H1 (cell line): ENCODE measurements at regions not wholly inside any gene's neighbourhood (a gene's known extent, or its start where the extent isn't known, plus 50 kb on each side); places are given as distances from the start of the nearest gene placed in this dataset.

Experiments
- CTCF ChIA-PET: fragments of 300-600 bp; sonication (Branson Sonifier 250); formaldehyde crosslinking; loops from one replicate; lab custom pipeline; 2021; ENCODE audit not compliant: partially characterized antibody; lab: Charles Lee
- POLR2A ChIA-PET: fragments of 300-600 bp; sonication (Branson Sonifier 250); formaldehyde crosslinking; loops from one replicate; lab custom pipeline; 2021; ENCODE audit warnings: inconsistent platforms; ENCODE audit not compliant: partially characterized antibody; lab: Charles Lee
- DNase-seq, 2 experiments: peaks; one replicate each; pipeline versions ENCODE4 v3.0.0 to v3.0.0-alpha.2; 2010 to 2022; ENCODE audit warnings: low spot score in 2 of 2, low read depth in 1 of 2, mixed read lengths in 1 of 2
- FAIRE-seq: peaks from 2 replicates; lab custom pipeline; 2011; peaks lifted over from hg19 to GRCh38; lab: Jason Lieb, UNC
- H2AFZ ChIP-seq: 2 replicates; pipeline ENCODE4 v1.8.1; 2012; ENCODE audit warnings: low read length, inconsistent platforms
- H2AK5ac ChIP-seq: 2 replicates; pipeline ENCODE4 v1.6.1; 2013; ENCODE audit warnings: low read depth, low read length
- H2BK120ac ChIP-seq: replicated peaks from 2 replicates; pipeline ENCODE3; 2013; ENCODE audit warnings: low read depth, low read length, inconsistent platforms
- H2BK12ac ChIP-seq: 2 replicates; pipeline ENCODE4 v1.6.1; 2013; ENCODE audit warnings: low read depth, low read length
- H2BK15ac ChIP-seq: 2 replicates; pipeline ENCODE4 v1.6.1; 2013; ENCODE audit warnings: low read length
- H2BK20ac ChIP-seq: 2 replicates; pipeline ENCODE4 v1.6.1; 2013; ENCODE audit warnings: low read length
- H2BK5ac ChIP-seq: 2 replicates; pipeline ENCODE4 v1.6.1; 2013; ENCODE audit warnings: low read depth, low read length
- H3K14ac ChIP-seq: 2 replicates; pipeline ENCODE4 v1.6.1; 2013; ENCODE audit warnings: inconsistent platforms; ENCODE audit not compliant: insufficient read length
- H3K18ac ChIP-seq: 2 replicates; pipeline ENCODE4 v1.6.1; 2013; ENCODE audit warnings: low read length; ENCODE audit errors: extremely low read depth
- H3K23ac ChIP-seq: 2 replicates; pipeline ENCODE4 v1.6.1; 2013; ENCODE audit warnings: inconsistent platforms; ENCODE audit not compliant: insufficient read length
- H3K23me2 ChIP-seq: 2 replicates; pipeline ENCODE4 v1.6.1; 2013; ENCODE audit warnings: low read depth, low read length
- H3K27ac ChIP-seq: 2 replicates; pipeline ENCODE4 v1.6.1; 2011; ENCODE audit warnings: low read depth, low read length, inconsistent platforms
- H3K27me3 ChIP-seq, 4 experiments: replicated peaks in 1 of 4; 1 replicate in 1 of 4; 2 replicates in 3 of 4; pipeline versions ENCODE4 v1.6.1 to v1.8.1; 2011 to 2013; ENCODE audit warnings: low read length in 3 of 4, mild to moderate bottlenecking in 3 of 4, inconsistent platforms in 2 of 4, mixed read lengths in 2 of 4, moderate library complexity in 1 of 4; ENCODE audit not compliant: control insufficient read depth in 3 of 4, insufficient read depth in 3 of 4; ENCODE audit errors: extremely low read depth in 1 of 4
- H3K36me3 ChIP-seq, 4 experiments: 2 replicates each; pipeline versions ENCODE4 v1.6.1 to v1.8.1; 2011 to 2013; ENCODE audit warnings: mild to moderate bottlenecking in 4 of 4, low read length in 3 of 4, moderate library complexity in 2 of 4, control low read depth in 1 of 4, inconsistent platforms in 1 of 4; ENCODE audit not compliant: insufficient read depth in 4 of 4, control insufficient read depth in 2 of 4
- H3K4ac ChIP-seq: replicated peaks from 2 replicates; pipeline ENCODE3; 2013; ENCODE audit warnings: low read length, low read depth, mixed read lengths, inconsistent platforms; ENCODE audit not compliant: insufficient read length
- H3K4me1 ChIP-seq, 4 experiments: replicated peaks in 1 of 4; 1 replicate in 1 of 4; 2 replicates in 3 of 4; pipeline versions ENCODE4 v1.6.1 to v1.8.1; 2011 to 2013; ENCODE audit warnings: low read length in 3 of 4, inconsistent platforms in 2 of 4, mixed read lengths in 1 of 4; ENCODE audit not compliant: insufficient read depth in 4 of 4, control insufficient read depth in 3 of 4
- H3K4me2 ChIP-seq, 2 experiments: 2 replicates each; pipeline versions ENCODE4 v1.6.1 to v1.8.1; 2011 to 2013; ENCODE audit warnings: low read depth in 2 of 2, low read length in 2 of 2, control low read depth in 1 of 2, inconsistent platforms in 1 of 2, mild to moderate bottlenecking in 1 of 2; ENCODE audit not compliant: insufficient read depth in 1 of 2
- H3K4me3 ChIP-seq, 4 experiments: fragments of 200-600, 300-600 bp in 1 of 4; sonication (generic), shearing (Covaris generic), sonication (Bioruptor Twin) in 1 of 4; 2 replicates each; pipeline versions ENCODE4 v1.5.1 to v1.8.1; 2011 to 2016; ENCODE audit warnings: low read length in 4 of 4, low read depth in 3 of 4, control low read depth in 2 of 4, inconsistent platforms in 2 of 4, mild to moderate bottlenecking in 2 of 4, mixed read lengths in 1 of 4, moderate library complexity in 1 of 4; ENCODE audit not compliant: insufficient read depth in 2 of 4; ENCODE audit errors: extremely low read depth in 1 of 4
- H3K56ac ChIP-seq: replicated peaks from 2 replicates; pipeline ENCODE3; 2013; ENCODE audit warnings: low read depth, mild to moderate bottlenecking, mixed read lengths, low read length, inconsistent platforms; ENCODE audit not compliant: insufficient read length
- H3K79me1 ChIP-seq: 2 replicates; pipeline ENCODE4 v1.6.1; 2013; ENCODE audit warnings: low read depth, low read length, control low read depth
- H3K79me2 ChIP-seq, 2 experiments: 2 replicates each; pipeline versions ENCODE4 v1.6.1 to v1.8.1; 2012 to 2013; ENCODE audit warnings: low read length in 2 of 2, mild to moderate bottlenecking in 2 of 2, inconsistent platforms in 1 of 2; ENCODE audit not compliant: insufficient read depth in 2 of 2, control insufficient read depth in 1 of 2
- H3K9ac ChIP-seq, 4 experiments: replicated peaks in 1 of 4; 1 replicate in 1 of 4; 2 replicates in 3 of 4; pipeline versions ENCODE4 v1.6.1 to v1.8.1; 2011 to 2013; ENCODE audit warnings: low read depth in 3 of 4, low read length in 3 of 4, control low read depth in 2 of 4, mild to moderate bottlenecking in 2 of 4, moderate library complexity in 2 of 4, inconsistent platforms in 1 of 4; ENCODE audit errors: extremely low read depth in 1 of 4
- H3K9me3 ChIP-seq, 2 experiments: 2 replicates each; pipeline versions ENCODE4 v1.6.1 to v1.8.1; 2012 to 2013; ENCODE audit warnings: mild to moderate bottlenecking in 2 of 2, moderate library complexity in 2 of 2, control low read depth in 1 of 2, inconsistent platforms in 1 of 2, low read depth in 1 of 2, low read length in 1 of 2, mixed read lengths in 1 of 2; ENCODE audit not compliant: insufficient read depth in 2 of 2
- H4K20me1 ChIP-seq, 2 experiments: replicated peaks in 1 of 2; 2 replicates each; pipeline versions ENCODE3 to v1.8.1; 2011 to 2013; ENCODE audit warnings: inconsistent platforms in 2 of 2, low read length in 2 of 2, mild to moderate bottlenecking in 1 of 2; ENCODE audit not compliant: insufficient read depth in 2 of 2, control insufficient read depth in 1 of 2
- H4K5ac ChIP-seq: 2 replicates; pipeline ENCODE4 v1.6.1; 2013; ENCODE audit warnings: low read length, low read depth, mixed read lengths, inconsistent platforms; ENCODE audit not compliant: insufficient read length
- H4K8ac ChIP-seq: 2 replicates; pipeline ENCODE4 v1.8.0; 2013; ENCODE audit warnings: mild to moderate bottlenecking, moderate library complexity, low read length, inconsistent platforms; ENCODE audit not compliant: insufficient read depth; ENCODE audit errors: extremely low read depth
- H4K91ac ChIP-seq: replicated peaks from 2 replicates; pipeline ENCODE3; 2013; ENCODE audit warnings: low read length, mixed read lengths, inconsistent platforms; ENCODE audit not compliant: insufficient read length
- BCL11A ChIP-seq, 2 experiments: IDR thresholded peaks; one replicate each; pipeline ENCODE4 v1.6.1; 2011; ENCODE audit warnings: low read depth in 2 of 2, low read length in 2 of 2, mild to moderate bottlenecking in 2 of 2
- HDAC2 ChIP-seq, 2 experiments: fragments of 300-600 bp in 1 of 2; sonication (generic) in 1 of 2; IDR thresholded peaks; 2 replicates each; pipeline ENCODE4 v1.6.1; 2011 to 2012; ENCODE audit warnings: low read depth in 2 of 2, low read length in 2 of 2, mild to moderate bottlenecking in 2 of 2, moderate library complexity in 2 of 2, borderline replicate concordance in 1 of 2, inconsistent platforms in 1 of 2
- KDM1A ChIP-seq: fragments of 200-600, 300-600 bp; sonication (generic); IDR thresholded peaks from 2 replicates; pipeline ENCODE4 v1.7.1; 2016; ENCODE audit warnings: mild to moderate bottlenecking, low read length, borderline replicate concordance
- NRF1 ChIP-seq: IDR thresholded peaks from 2 replicates; pipeline ENCODE4 v1.6.1; 2011; ENCODE audit warnings: mild to moderate bottlenecking, low read depth, low read length, improper control_type of control experiment
- POLR2A ChIP-seq, 2 experiments: IDR thresholded peaks; 1 replicate in 1 of 2; 2 replicates in 1 of 2; pipeline ENCODE4 v1.6.1; 2011; ENCODE audit warnings: low read depth in 2 of 2, low read length in 2 of 2, mild to moderate bottlenecking in 2 of 2; ENCODE audit errors: control extremely low read depth in 1 of 2
- RAD21 ChIP-seq, 2 experiments: IDR thresholded peaks in 1 of 2; conservative IDR thresholded peaks in 1 of 2; 2 replicates each; pipeline ENCODE4 v1.6.1; 2011; ENCODE audit warnings: low read depth in 2 of 2, low read length in 2 of 2, improper control_type of control experiment in 1 of 2, inconsistent platforms in 1 of 2, mild to moderate bottlenecking in 1 of 2, moderate library complexity in 1 of 2
- YY1 ChIP-seq: IDR thresholded peaks from 2 replicates; pipeline ENCODE4 v1.6.1; 2011; ENCODE audit warnings: low read depth, mild to moderate bottlenecking, low read length
- WGBS, 2 experiments: shearing (Covaris generic) in 1 of 2; methylation state at CpG; one replicate each; pipeline versions ENCODE4 v1.1.6 to v1.1.7; 2013 to 2015; ENCODE audit warnings: low lambda C conversion rate in 2 of 2, mixed read lengths in 2 of 2, inconsistent platforms in 1 of 2, low coverage in 1 of 2, missing lambda C conversion rate in 1 of 2; ENCODE audit not compliant: insufficient replicate concordance in 2 of 2, insufficient coverage in 1 of 2, insufficient read length in 1 of 2; ENCODE audit errors: extremely low coverage in 1 of 2, missing lambda C conversion rate in 1 of 2; 5-methylcytosine and 5-hydroxymethylcytosine counted together
- TF ChIP-seq, protein P1 (sequence below): IDR thresholded peaks from 2 replicates; pipeline ENCODE4 v1.6.1; 2012; ENCODE audit warnings: low read length, inconsistent platforms

DNA sequence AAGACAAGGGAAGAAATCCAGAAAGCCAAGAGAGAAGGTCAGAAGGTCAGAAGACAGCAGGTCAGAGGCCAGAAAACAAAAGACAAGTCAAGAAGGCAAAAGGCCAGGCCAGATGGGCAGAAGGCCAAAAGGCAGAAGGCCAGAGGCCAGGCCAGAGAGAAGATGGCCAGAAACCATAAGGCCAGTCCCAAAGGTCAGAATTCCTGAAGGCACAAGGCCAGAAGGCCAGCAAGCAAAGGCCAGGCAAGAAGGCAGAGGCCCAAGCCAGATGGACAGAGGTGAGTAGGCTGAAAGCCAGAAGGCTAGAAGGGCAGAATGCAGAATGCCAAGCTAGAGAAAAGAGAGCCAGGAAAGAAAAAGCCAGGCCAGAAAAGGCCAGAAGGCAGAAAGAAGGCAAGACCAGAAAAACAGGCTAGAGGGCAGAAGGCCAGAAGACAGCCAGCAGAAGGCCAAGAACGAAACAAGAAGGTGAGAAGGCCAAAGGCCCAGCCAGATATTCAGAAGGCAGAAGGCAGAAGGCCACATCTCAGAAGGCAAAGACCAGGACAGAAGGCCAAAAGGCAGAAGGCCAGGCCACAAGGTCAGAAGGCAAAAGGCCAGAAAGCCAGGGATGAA lies 186.3 kb downstream of the TUBA3C start:
- CTCF ChIA-PET, result no interaction called here

More for the DNA sequence above, 186.3 kb downstream of the TUBA3C start:
- H2BK12ac ChIP-seq, result no peak overlapping the region
- no peak overlapping the region for H3K14ac ChIP-seq
- H3K27ac ChIP-seq, result no peak overlapping the region
- no peaks in the 10 kb centered on the region for H3K23me2 ChIP-seq
- H3K9ac ChIP-seq, result no peak overlapping the region
- no peak overlapping the region for H2BK120ac ChIP-seq
- H3K23ac ChIP-seq, result no peak overlapping the region
- H2AFZ ChIP-seq, result no peak overlapping the region
- no peak for DNase-seq
- H3K4me1 ChIP-seq, result no peaks in the 10 kb centered on the region
- no peak overlapping the region for H3K56ac ChIP-seq
- no peaks in the 10 kb centered on the region for H3K79me2 ChIP-seq
- H2BK20ac ChIP-seq, result no peak overlapping the region
- 83% methylated on average over 1 of the region's 1 CpG; no CpG with 5 or more reads in 1 of the 2 experiments for WGBS, 2 experiments
- FAIRE-seq, result no peak
- no peaks in the 10 kb centered on the region for H4K20me1 ChIP-seq
- no peak overlapping the region for H2BK15ac ChIP-seq
- TF ChIP-seq POLR2A (IDR thresholded peaks at IDR 0.05; ENCODE audit: control extremely low read depth in 1 of 2, low read depth in 2 of 2, low read length in 2 of 2) (no peak), HDAC2 (IDR thresholded peaks at IDR 0.05; ENCODE audit: borderline replicate concordance in 1 of 2, low read depth in 2 of 2, low read length in 2 of 2) (no peak), YY1 (no peak), RAD21 (IDR thresholded peaks at IDR 0.05 in 1 of 2, conservative IDR thresholded peaks at IDR 0.05 in 1 of 2; ENCODE audit: low read depth in 2 of 2, low read length in 2 of 2) (no peak), BCL11A (IDR thresholded peaks at IDR 0.05; ENCODE audit: low read depth in 2 of 2, low read length in 2 of 2) (no peak), NRF1 (no peak), KDM1A (no peak)
- TF ChIP-seq, protein P1, sequence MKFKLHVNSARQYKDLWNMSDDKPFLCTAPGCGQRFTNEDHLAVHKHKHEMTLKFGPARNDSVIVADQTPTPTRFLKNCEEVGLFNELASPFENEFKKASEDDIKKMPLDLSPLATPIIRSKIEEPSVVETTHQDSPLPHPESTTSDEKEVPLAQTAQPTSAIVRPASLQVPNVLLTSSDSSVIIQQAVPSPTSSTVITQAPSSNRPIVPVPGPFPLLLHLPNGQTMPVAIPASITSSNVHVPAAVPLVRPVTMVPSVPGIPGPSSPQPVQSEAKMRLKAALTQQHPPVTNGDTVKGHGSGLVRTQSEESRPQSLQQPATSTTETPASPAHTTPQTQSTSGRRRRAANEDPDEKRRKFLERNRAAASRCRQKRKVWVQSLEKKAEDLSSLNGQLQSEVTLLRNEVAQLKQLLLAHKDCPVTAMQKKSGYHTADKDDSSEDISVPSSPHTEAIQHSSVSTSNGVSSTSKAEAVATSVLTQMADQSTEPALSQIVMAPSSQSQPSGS, result no peak
- TF ChIP-seq, all 59 proteins: peak for 0
- no peak overlapping the region for H4K91ac ChIP-seq
- no peak overlapping the region for H2AK5ac ChIP-seq
- POLR2A ChIA-PET, result no interaction called here
- no peak overlapping the region for H3K4me2 ChIP-seq
- peaks cover 93% of the 10 kb centered on the region in 2 experiments for H3K9me3 ChIP-seq
- H3K4me3 ChIP-seq, result no peak overlapping the region
- H3K4ac ChIP-seq, result no peak overlapping the region
- no peak overlapping the region for H4K8ac ChIP-seq
- no peaks in the 10 kb centered on the region for H3K27me3 ChIP-seq
- no peaks in the 10 kb centered on the region for H3K79me1 ChIP-seq
- no peak overlapping the region for H4K5ac ChIP-seq
- H2BK5ac ChIP-seq, result no peak overlapping the region
- no peak overlapping the region for H3K18ac ChIP-seq
- no peaks in the 10 kb centered on the region; a peak in 1 of 8 replicates for H3K36me3 ChIP-seq
